Adrenal gland (tissue), 9 donors: ENCODE measurements at regions not wholly inside any gene's neighbourhood (a gene's known extent, or its start where the extent isn't known, plus 50 kb on each side); places are given as distances from the start of the nearest gene placed in this dataset.

Experiments
- DNase-seq, 7 donors: peaks; one replicate each; pipeline ENCODE4 v3.0.0-alpha.2; 2019 to 2020
- H3K27ac ChIP-seq, 5 donors: fragments of 200-600 bp; sonication (generic) in 4 of 5; 1 replicate in 3 of 5; 2 replicates in 2 of 5; pipeline versions ENCODE4 v1.5.1 to v1.8.0; 2016 to 2020; ENCODE audit warnings: mild to moderate bottlenecking in 1 of 5
- H3K27me3 ChIP-seq: fragments of 200-600 bp; 2 replicates; pipeline ENCODE4 v1.8.0; 2021
- H3K36me3 ChIP-seq, 2 donors: fragments of 200-600 bp; replicated peaks in 1 of 2; 1 replicate in 1 of 2; 2 replicates in 1 of 2; pipeline versions ENCODE4 v1.5.1 to v1.8.0; 2018 to 2022
- H3K4me1 ChIP-seq, 2 donors: fragments of 200-600 bp; replicated peaks in 1 of 2; 1 replicate in 1 of 2; 2 replicates in 1 of 2; pipeline versions ENCODE4 v1.5.1 to v1.8.0; 2018 to 2021
- H3K4me3 ChIP-seq, 4 donors: fragments of 200-600 bp; sonication (generic) in 3 of 4; one replicate each; pipeline ENCODE4 v1.5.1; 2016 to 2018
- H3K9me3 ChIP-seq, 3 donors: fragments of 200-600 bp; sonication (generic) in 1 of 3; replicated peaks in 1 of 3; 1 replicate in 2 of 3; 2 replicates in 1 of 3; pipeline versions ENCODE4 v1.5.1 to v1.8.0; 2016 to 2021
- CTCF ChIP-seq, 6 experiments: fragments of 450-650 bp in 4 of 6; fragments of 200-600 bp in 2 of 6; sonication (generic) in 1 of 6; IDR thresholded peaks; 1 replicate in 5 of 6; 2 replicates in 1 of 6; pipeline versions ENCODE4 v1.5.1 to v1.8.0; 2016 to 2021; ENCODE audit warnings: antibody characterized with exemption in 6 of 6, mild to moderate bottlenecking in 2 of 6, moderate library complexity in 1 of 6
- POLR2A ChIP-seq, 2 donors: fragments of 450-650 bp; IDR thresholded peaks; one replicate each; pipeline ENCODE4 v1.6.1; 2017; ENCODE audit warnings: antibody characterized with exemption in 2 of 2, mild to moderate bottlenecking in 2 of 2, moderate library complexity in 1 of 2
- WGBS, 4 donors: extraction: QIAGEN DNeasy Blood & Tissue Kit in 2 of 4; methylation state at CpG; one replicate each; pipeline versions ENCODE4 v1.1.5 to v1.1.7; 2013 to 2017; 5-methylcytosine and 5-hydroxymethylcytosine counted together
- intact Hi-C, 2 donors: fragments of 100-400 bp; cut with DNase I; formaldehyde crosslinking; loops; one replicate each; pipeline versions ENCODE4 v1.14.1 to v1.15.0; 2022 to 2023
- donor health status: healthy with polysubstance abuse.
- donor health status: Bipolar disorder and iron deficiency.
- donor health status: DM: yes; HTN: yes; CAD: no.
- donor health status: DM: no; HTN: no; CAD: no.
- donor health status: DM: no; HTN: no; CAD: no.

- Histone ChIP-seq H3K27ac (no peak overlapping the region), H3K36me3 (no peaks in the 10 kb centered on the region), H3K27me3 (no peaks in the 10 kb centered on the region), H3K4me3 (no peak overlapping the region), H3K4me1 (peaks cover 15 to 18% of the 10 kb centered on the region in 2 donors), H3K9me3 (no peaks in the 10 kb centered on the region)
- intact Hi-C loops, result no loop called here
- 90 to 93% (median 92%) methylated on average over 7 of the region's 7 CpGs for WGBS, 4 donors
- DNase-seq, result no peak
- no peak for TF ChIP-seq POLR2A (IDR thresholded peaks at IDR 0.05)
- TF ChIP-seq CTCF (IDR thresholded peaks at IDR 0.05), result no peak
Observed at GRCh38 chr4:140298001-140298400, 75.4 kb upstream of the SCOC start.

GRCh38 chr4:140297221-140297570 is 76.2 kb upstream of the SCOC start:
- H3K9me3 ChIP-seq, result no peaks in the 10 kb centered on the region
- WGBS, 4 donors, result 32 to 43% (median 34%) methylated on average over 7 of the region's 7 CpGs
- H3K4me1 ChIP-seq, result peaks cover 15 to 18% of the 10 kb centered on the region in 2 donors
- H3K4me3 ChIP-seq, result peak overlapping the region in 1 of 4 donors; percentile 14
- peak overlapping the region; percentile 40 to 87 (median 74) for H3K27ac ChIP-seq
- TF ChIP-seq CTCF (IDR thresholded peaks at IDR 0.05) (no peak), POLR2A (IDR thresholded peaks at IDR 0.05) (peak in 1 of 2 donors; percentile 20)
- intact Hi-C loops, result no loop called here
- no peaks in the 10 kb centered on the region for H3K36me3 ChIP-seq
- H3K27me3 ChIP-seq, result no peaks in the 10 kb centered on the region
- DNase-seq, result peak; percentile 54 to 82 (median 59)

- TF ChIP-seq POLR2A (IDR thresholded peaks at IDR 0.05), result peak in 1 of 2 donors; percentile 86
- no peak for TF ChIP-seq CTCF (IDR thresholded peaks at IDR 0.05)
- Histone ChIP-seq H3K36me3 (no peaks in the 10 kb centered on the region), H3K4me1 (peaks cover 15 to 18% of the 10 kb centered on the region in 2 donors), H3K9me3 (no peaks in the 10 kb centered on the region), H3K27me3 (no peaks in the 10 kb centered on the region), H3K27ac (peak overlapping the region; percentile 40 to 87 (median 74)), H3K4me3 (peak overlapping the region in 1 of 4 donors; percentile 14)
- peak; percentile 78 to 95 (median 90) for DNase-seq
- intact Hi-C loops, result no loop called here
- WGBS, 4 donors, result 23 to 30% (median 25%) methylated on average over 15 of the region's 15 CpGs
Observed at GRCh38 chr4:140296335-140297220, 76.9 kb upstream of the SCOC start.

GRCh38 chr4:140293979-140294378 is 79.5 kb upstream of the SCOC start:
- intact Hi-C loops, result no loop called here
- Histone ChIP-seq H3K27me3 (no peaks in the 10 kb centered on the region), H3K9me3 (no peaks in the 10 kb centered on the region), H3K27ac (no peak overlapping the region), H3K4me1 (peaks cover 15 to 18% of the 10 kb centered on the region in 2 donors), H3K4me3 (no peak overlapping the region), H3K36me3 (no peaks in the 10 kb centered on the region)
- 91 to 98% (median 95%) methylated on average over 2 of the region's 2 CpGs for WGBS, 4 donors
- TF ChIP-seq CTCF (IDR thresholded peaks at IDR 0.05), result no peak
- TF ChIP-seq POLR2A (IDR thresholded peaks at IDR 0.05), result no peak
- DNase-seq, result no peak
